HepG2 (cell line): ENCODE measurements at regions not wholly inside any gene's neighbourhood (a gene's known extent, or its start where the extent isn't known, plus 50 kb on each side); places are given as distances from the start of the nearest gene placed in this dataset.

ENCODE experiments used
- ATAC-seq: fragments of 200-7000 bp; cut with Tn5 transposase; 3 replicates; pipeline ENCODE4 v1.9.1; 2020; ENCODE audit warnings: mild to moderate bottlenecking, moderate library complexity
- BruUV-seq: library from RNA; stranded (reverse); fragments of 400-500 nt; replicated peaks from 2 replicates; lab custom pipeline; 2021; lab: Mats Ljungman, UMichigan
- CTCF ChIA-PET: fragments of 300-600 bp; formaldehyde crosslinking; extraction: SDS; loops from one replicate; lab custom pipeline; 2021; ENCODE audit warnings: low total read pairs, inconsistent platforms, low intra/inter-chr PET ratio; lab: Yijun Ruan, JAX
- POLR2A ChIA-PET: fragments of 350-600 bp; sonication (Branson Sonifier 250); formaldehyde crosslinking; loops from one replicate; lab custom pipeline; 2020; ENCODE audit warnings: antibody characterized with exemption, inconsistent platforms; lab: Yijun Ruan, JAX
- DNase-seq: peaks from one replicate; pipeline ENCODE4 v3.0.0-alpha.2; 2015; ENCODE audit warnings: low spot score
- FAIRE-seq: peaks from 3 replicates; lab custom pipeline; 2011; peaks lifted over from hg19 to GRCh38; lab: Jason Lieb, UNC
- H2AFZ ChIP-seq: one replicate; pipeline ENCODE4 v1.6.1; 2011; ENCODE audit warnings: low read length, inconsistent platforms
- H3K27ac ChIP-seq: fragments of 300-600 bp; 3 replicates; pipeline ENCODE4 v1.8.0; 2011; ENCODE audit warnings: mixed run types, mild to moderate bottlenecking, mixed read lengths, low read length, inconsistent platforms; ENCODE audit not compliant: insufficient read depth; ENCODE audit errors: extremely low read length
- H3K27me3 ChIP-seq, 2 experiments: fragments of 200-600 bp in 1 of 2; 2 replicates in 1 of 2; 3 replicates in 1 of 2; pipeline versions ENCODE4 v1.6.0 to v1.8.0; 2011; ENCODE audit warnings: low read length in 2 of 2, mild to moderate bottlenecking in 2 of 2, moderate library complexity in 2 of 2, inconsistent platforms in 1 of 2; ENCODE audit not compliant: insufficient read depth in 2 of 2, control insufficient read depth in 1 of 2
- H3K36me3 ChIP-seq, 2 experiments: fragments of 200-600 bp in 1 of 2; replicated peaks in 1 of 2; 2 replicates in 1 of 2; 3 replicates in 1 of 2; pipeline versions ENCODE4 v1.5.1 to v1.8.0; 2011; ENCODE audit warnings: low read length in 2 of 2, inconsistent platforms in 1 of 2; ENCODE audit not compliant: insufficient read depth in 2 of 2, control insufficient read depth in 1 of 2
- H3K4me1 ChIP-seq: 2 replicates; pipeline ENCODE4 v1.5.1; 2012; ENCODE audit warnings: low read length, inconsistent platforms; ENCODE audit not compliant: insufficient read depth
- H3K4me2 ChIP-seq: 2 replicates; pipeline ENCODE4 v1.6.0; 2011; ENCODE audit warnings: low read depth, low read length, inconsistent platforms
- H3K4me3 ChIP-seq, 3 experiments: fragments of 200-600 bp in 1 of 3; sonication (generic), shearing (Covaris generic) in 1 of 3; replicated peaks in 1 of 3; 2 replicates each; pipeline ENCODE4 v1.5.1; 2011 to 2016; ENCODE audit warnings: low read length in 3 of 3, inconsistent platforms in 2 of 3, low read depth in 2 of 3, mild to moderate bottlenecking in 2 of 3, control low read depth in 1 of 3, mixed read lengths in 1 of 3; ENCODE audit not compliant: insufficient read depth in 1 of 3
- H3K79me2 ChIP-seq: one replicate; pipeline ENCODE4 v1.6.1; 2011; ENCODE audit warnings: low read length, inconsistent platforms; ENCODE audit not compliant: insufficient read depth
- H3K9ac ChIP-seq: 2 replicates; pipeline ENCODE4 v1.6.0; 2011; ENCODE audit warnings: mild to moderate bottlenecking, low read depth, low read length, inconsistent platforms; ENCODE audit not compliant: insufficient read depth
- H3K9me3 ChIP-seq: 2 replicates; pipeline ENCODE4 v1.5.1; 2012; ENCODE audit warnings: mild to moderate bottlenecking, low read length
- H4K20me1 ChIP-seq: 2 replicates; pipeline ENCODE4 v1.6.0; 2011; ENCODE audit warnings: inconsistent platforms, mild to moderate bottlenecking, low read length, moderate library complexity; ENCODE audit not compliant: insufficient read depth
- AKAP8 ChIP-seq: sonication (generic); formaldehyde crosslinking; IDR thresholded peaks from 2 replicates; pipeline ENCODE4 v1.5.1; 2020; ENCODE audit warnings: mild to moderate bottlenecking, missing genetic modification reagents
- CAMTA2 ChIP-seq: sonication (generic); formaldehyde crosslinking; IDR thresholded peaks from 2 replicates; pipeline ENCODE4 v1.4.0; 2020; ENCODE audit warnings: mild to moderate bottlenecking, missing genetic modification reagents, borderline replicate concordance
- CBFB ChIP-seq: sonication (generic); formaldehyde crosslinking; IDR thresholded peaks from 2 replicates; pipeline ENCODE4 v1.4.0; 2020; ENCODE audit warnings: missing genetic modification reagents
- CEBPG ChIP-seq: IDR thresholded peaks from 2 replicates; pipeline ENCODE4 v1.6.1; 2016
- DPF2 ChIP-seq: sonication (generic); formaldehyde crosslinking; IDR thresholded peaks from 2 replicates; pipeline ENCODE4 v1.4.0; 2020; ENCODE audit warnings: mild to moderate bottlenecking, low read depth, missing genetic modification reagents, borderline replicate concordance
- KDM6A ChIP-seq: IDR thresholded peaks from 2 replicates; pipeline ENCODE4 v1.6.1; 2016; ENCODE audit warnings: low read depth
- MTA3 ChIP-seq: sonication (generic); formaldehyde crosslinking; IDR thresholded peaks from 2 replicates; pipeline ENCODE4 v1.4.0; 2020; ENCODE audit warnings: missing genetic modification reagents
- RXRA ChIP-seq: sonication (generic); formaldehyde crosslinking; IDR thresholded peaks from 2 replicates; pipeline ENCODE4 v1.5.1; 2020; ENCODE audit warnings: missing genetic modification reagents
- SRF ChIP-seq: IDR thresholded peaks from 2 replicates; pipeline ENCODE4 v1.6.1; 2011; ENCODE audit warnings: mild to moderate bottlenecking, low read depth, low read length, moderate library complexity
- TOPORS ChIP-seq: sonication (generic); formaldehyde crosslinking; IDR thresholded peaks from 2 replicates; pipeline ENCODE4 v1.8.0; 2023; ENCODE audit warnings: mild to moderate bottlenecking, missing genetic modification reagents
- ZEB1 ChIP-seq: IDR thresholded peaks from 2 replicates; pipeline ENCODE4 v1.6.1; 2012; ENCODE audit warnings: mild to moderate bottlenecking, low read depth, inconsistent platforms; ENCODE audit not compliant: insufficient replicate concordance
- ZNF446 ChIP-seq: sonication (generic); formaldehyde crosslinking; IDR thresholded peaks from 2 replicates; pipeline ENCODE4 v1.5.0; 2020; ENCODE audit warnings: mild to moderate bottlenecking, missing genetic modification reagents
- ZNF562 ChIP-seq: sonication (generic); formaldehyde crosslinking; IDR thresholded peaks from 2 replicates; pipeline ENCODE4 v1.8.0; 2022; ENCODE audit warnings: missing genetic modification reagents, borderline replicate concordance
- WGBS: methylation state at CpG from one replicate; pipeline ENCODE4 v1.1.6; 2017; ENCODE audit warnings: low lambda C conversion rate; 5-methylcytosine and 5-hydroxymethylcytosine counted together
- in situ Hi-C: cut with HindIII; loops from 2 replicates; pipeline ENCODE4 v1.10.0; 2017; ENCODE audit warnings: low pct_unique_long_range_greater_than_20kb; ENCODE audit not compliant: extremely low pct_ligation_motif_present
- intact Hi-C: fragments of 100-400 bp; cut with micrococcal nuclease; formaldehyde crosslinking; loops from one replicate; pipeline ENCODE4 v1.10.0; 2022; ENCODE audit not compliant: unreplicated experiment

DNA sequence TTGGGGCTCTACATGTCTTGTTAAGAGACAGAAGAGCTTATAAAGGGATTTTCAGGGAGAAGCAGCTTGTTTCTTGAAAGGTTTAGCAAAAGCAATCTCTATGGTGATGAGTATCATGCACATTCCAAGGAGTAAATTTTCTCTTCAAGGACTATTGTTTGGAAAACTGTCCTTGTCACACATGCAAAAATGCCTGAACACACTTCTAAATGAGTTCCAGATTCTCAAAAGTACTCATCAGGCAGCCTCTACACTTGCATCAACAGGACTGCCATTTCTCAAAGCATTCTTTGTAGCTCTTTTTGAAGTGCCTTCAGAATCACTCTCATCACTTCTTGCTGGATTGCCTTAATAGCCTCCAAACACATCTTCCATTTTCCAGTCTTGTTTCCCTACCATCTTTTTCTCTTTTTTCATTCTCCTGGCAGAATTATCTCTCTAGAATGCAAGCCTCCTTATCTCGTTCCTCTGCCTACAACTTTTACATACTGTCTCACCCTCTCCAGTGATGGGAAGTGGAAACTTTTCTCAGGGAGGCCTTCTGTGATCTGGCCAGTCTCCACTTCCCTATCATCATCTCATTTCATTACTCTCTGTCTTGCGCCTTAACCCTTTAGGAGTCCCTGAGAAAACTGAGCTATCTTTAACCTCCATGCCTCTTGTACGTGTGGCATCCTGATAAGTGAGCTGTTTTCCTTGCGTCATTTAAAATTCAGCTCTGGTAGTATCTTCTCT is 631.5 kb upstream of the TLE4 start:
- ATAC-seq (no peak), FAIRE-seq (no peak), DNase-seq (no peak)
- Histone ChIP-seq H3K27me3 (no peaks in the 10 kb centered on the region), H3K27ac (no peak overlapping the region), H4K20me1 (no peaks in the 10 kb centered on the region), H3K79me2 (no peaks in the 10 kb centered on the region), H3K9ac (no peak overlapping the region), H3K9me3 (peaks cover 22% of the 10 kb centered on the region), H3K4me2 (no peak overlapping the region), H3K4me3 (no peak overlapping the region), H3K4me1 (no peaks in the 10 kb centered on the region), H3K36me3 (no peaks in the 10 kb centered on the region), H2AFZ (no peak overlapping the region)
- no peak for TF ChIP-seq TOPORS
- TF ChIP-seq MTA3 (CRISPR knock-in tag) = no peak
- no peak for TF ChIP-seq CBFB (CRISPR knock-in tag)
- no peak for TF ChIP-seq SRF
- no peak for TF ChIP-seq ZNF446 (CRISPR knock-in tag)
- no peak for TF ChIP-seq KDM6A (CRISPR knock-in tag)
- no peak for TF ChIP-seq RXRA
- TF ChIP-seq CEBPG (CRISPR knock-in tag) = no peak
- TF ChIP-seq DPF2 (CRISPR knock-in tag) = no peak
- no peak for TF ChIP-seq ZNF562 (CRISPR knock-in tag)
- TF ChIP-seq ZEB1 = no peak
- TF ChIP-seq AKAP8 (CRISPR knock-in tag) = no peak
- TF ChIP-seq CAMTA2 (CRISPR knock-in tag) = no peak
- WGBS = 29% methylated on average over 4 of the region's 4 CpGs
- in situ Hi-C loops (no loop called here), intact Hi-C loops (no loop called here)
- BruUV-seq = no TSS peak
- POLR2A ChIA-PET = no interaction called here
- CTCF ChIA-PET = no interaction called here
